ENCODE measurements at regions not wholly inside any gene's neighbourhood (a gene's known extent, or its start where the extent isn't known, plus 50 kb on each side); places are given as distances from the start of the nearest gene placed in this dataset.

GRCh38 chr1:199460933-199461332 lies 566.6 kb upstream of the NR5A2 start:
- CTCF ChIA-PET (ENCODE audit: low intra/inter-chr PET ratio, low total read pairs), result no interaction called here
- WGBS (ENCODE audit: low lambda C conversion rate), result 17% methylated on average over 3 of the region's 3 CpGs
- no peaks in the 10 kb centered on the region for H3K36me3 ChIP-seq (replicated peaks in 1 of 2; ENCODE audit: control insufficient read depth in 1 of 2, insufficient read depth in 2 of 2, low read length in 2 of 2)
- POLR2A ChIA-PET, result no interaction called here
- H3K79me2 ChIP-seq (ENCODE audit: insufficient read depth, low read length), result no peaks in the 10 kb centered on the region
- no peak overlapping the region for H2AFZ ChIP-seq (ENCODE audit: low read length)
- no peak overlapping the region for H3K4me3 ChIP-seq (replicated peaks in 1 of 3; ENCODE audit: insufficient read depth in 1 of 3, low read depth in 2 of 3, low read length in 3 of 3)
- no peak overlapping the region for H3K27ac ChIP-seq (ENCODE audit: extremely low read length, insufficient read depth, low read length)
- no peak for TF ChIP-seq ZKSCAN5 (CRISPR knock-in tag; IDR thresholded peaks at IDR 0.05)
- TF ChIP-seq POLR2AphosphoS5 (IDR thresholded peaks at IDR 0.05; ENCODE audit: low read depth, low read length), result no peak
- TF ChIP-seq ZBTB2 (CRISPR knock-in tag; IDR thresholded peaks at IDR 0.05; ENCODE audit: low read depth), result no peak
- no peak for TF ChIP-seq ZNF619 (CRISPR knock-in tag; IDR thresholded peaks at IDR 0.05)
- no peak for TF ChIP-seq ZFP90 (CRISPR knock-in tag; IDR thresholded peaks at IDR 0.05; ENCODE audit: borderline replicate concordance)
- no peak for TF ChIP-seq ZNF253 (CRISPR knock-in tag; IDR thresholded peaks at IDR 0.05; ENCODE audit: borderline replicate concordance)
- TF ChIP-seq, protein P1, sequence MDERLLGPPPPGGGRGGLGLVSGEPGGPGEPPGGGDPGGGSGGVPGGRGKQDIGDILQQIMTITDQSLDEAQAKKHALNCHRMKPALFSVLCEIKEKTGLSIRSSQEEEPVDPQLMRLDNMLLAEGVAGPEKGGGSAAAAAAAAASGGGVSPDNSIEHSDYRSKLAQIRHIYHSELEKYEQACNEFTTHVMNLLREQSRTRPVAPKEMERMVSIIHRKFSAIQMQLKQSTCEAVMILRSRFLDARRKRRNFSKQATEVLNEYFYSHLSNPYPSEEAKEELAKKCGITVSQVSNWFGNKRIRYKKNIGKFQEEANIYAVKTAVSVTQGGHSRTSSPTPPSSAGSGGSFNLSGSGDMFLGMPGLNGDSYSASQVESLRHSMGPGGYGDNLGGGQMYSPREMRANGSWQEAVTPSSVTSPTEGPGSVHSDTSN (CRISPR knock-in tag; IDR thresholded peaks at IDR 0.05), result no peak
- TF ChIP-seq CREBL2 (CRISPR knock-in tag; IDR thresholded peaks at IDR 0.05; ENCODE audit: borderline replicate concordance), result no peak
- no peak for TF ChIP-seq ZNF841 (CRISPR knock-in tag; IDR thresholded peaks at IDR 0.05; ENCODE audit: borderline replicate concordance)
- no peak for TF ChIP-seq FOXA1 (IDR thresholded peaks at IDR 0.05)
- no peak for TF ChIP-seq FOXA1 (CRISPR knock-in tag; IDR thresholded peaks at IDR 0.05)
- TF ChIP-seq REL (CRISPR knock-in tag; conservative IDR thresholded peaks at IDR 0.05), result no peak
- TF ChIP-seq ZNF605 (CRISPR knock-in tag; IDR thresholded peaks at IDR 0.05), result no peak
- no peaks in the 10 kb centered on the region for H3K9me3 ChIP-seq (ENCODE audit: low read length)
- FAIRE-seq (no peak), DNase-seq (ENCODE audit: low spot score) (no peak), ATAC-seq (no peak)
- no peak overlapping the region for H3K4me2 ChIP-seq (ENCODE audit: low read depth, low read length)
- no peaks in the 10 kb centered on the region for H4K20me1 ChIP-seq (ENCODE audit: insufficient read depth, low read length)
- H3K27me3 ChIP-seq (ENCODE audit: control insufficient read depth in 1 of 2, insufficient read depth in 2 of 2, low read length in 2 of 2), result no peaks in the 10 kb centered on the region
- in situ Hi-C loops (cut with HindIII; ENCODE audit: extremely low pct_ligation_motif_present, low pct_unique_long_range_greater_than_20kb), result no loop called here
- H3K9ac ChIP-seq (ENCODE audit: insufficient read depth, low read depth, low read length), result no peak overlapping the region
- no peaks in the 10 kb centered on the region for H3K4me1 ChIP-seq (ENCODE audit: insufficient read depth, low read length)
- intact Hi-C loops (cut with micrococcal nuclease; ENCODE audit: unreplicated experiment), result no loop called here
- no TSS peak for BruUV-seq (replicated peaks)
